CMK (cell line): ENCODE measurements at regions not wholly inside any gene's neighbourhood (a gene's known extent, or its start where the extent isn't known, plus 50 kb on each side); places are given as distances from the start of the nearest gene placed in this dataset.

ENCODE experiments used
- DNase-seq: peaks from one replicate; pipeline ENCODE4 v3.0.0-alpha.2; 2010; ENCODE audit warnings: low read depth

DNA sequence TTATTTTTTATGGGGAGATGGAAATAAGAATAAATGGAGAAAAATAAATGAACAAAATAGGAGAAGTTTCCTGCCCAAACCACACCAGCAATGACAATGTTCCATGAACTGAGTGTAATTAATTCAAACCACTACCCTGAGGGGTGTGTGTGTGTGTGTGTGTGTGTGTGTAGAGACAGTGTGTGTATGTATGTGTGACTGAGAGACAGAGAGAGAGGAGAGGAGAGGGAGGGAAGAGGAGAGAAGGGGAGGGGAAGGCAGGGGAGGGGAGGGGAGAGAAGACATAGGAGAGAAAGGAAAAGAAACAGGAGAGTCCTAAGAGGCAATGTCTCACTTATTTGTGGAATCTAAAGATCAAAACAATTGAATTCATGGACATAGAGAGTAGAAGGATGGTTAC is 65.0 kb upstream of the POU2AF1 start:
- DNase-seq = no peak

GRCh38 chr11:111443640-111444039 is 64.6 kb upstream of the POU2AF1 start:
- DNase-seq = no peak

- no peak for DNase-seq
Measured at GRCh38 chr11:111443032-111443431, 64.0 kb upstream of the POU2AF1 start.

DNA sequence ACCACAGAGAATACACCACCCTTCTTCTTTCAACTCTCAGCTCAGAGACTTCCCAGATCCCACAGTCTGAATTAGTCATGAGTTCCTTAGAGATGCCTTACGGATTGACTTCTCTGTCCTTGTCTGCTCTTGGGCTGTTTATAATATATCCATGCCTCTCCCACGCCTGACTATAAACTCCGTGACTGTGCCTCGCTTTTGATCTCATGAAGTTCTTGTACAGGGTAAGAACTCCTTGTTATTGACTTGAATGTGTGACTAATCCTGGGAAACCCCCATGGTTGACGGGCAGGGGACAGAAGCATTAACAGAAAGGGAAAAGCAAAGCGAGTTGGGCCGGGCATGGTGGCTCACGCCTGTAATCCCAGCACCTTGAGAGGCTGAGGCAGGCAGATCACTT is 62.4 kb upstream of the POU2AF1 start:
- no peak for DNase-seq

DNA sequence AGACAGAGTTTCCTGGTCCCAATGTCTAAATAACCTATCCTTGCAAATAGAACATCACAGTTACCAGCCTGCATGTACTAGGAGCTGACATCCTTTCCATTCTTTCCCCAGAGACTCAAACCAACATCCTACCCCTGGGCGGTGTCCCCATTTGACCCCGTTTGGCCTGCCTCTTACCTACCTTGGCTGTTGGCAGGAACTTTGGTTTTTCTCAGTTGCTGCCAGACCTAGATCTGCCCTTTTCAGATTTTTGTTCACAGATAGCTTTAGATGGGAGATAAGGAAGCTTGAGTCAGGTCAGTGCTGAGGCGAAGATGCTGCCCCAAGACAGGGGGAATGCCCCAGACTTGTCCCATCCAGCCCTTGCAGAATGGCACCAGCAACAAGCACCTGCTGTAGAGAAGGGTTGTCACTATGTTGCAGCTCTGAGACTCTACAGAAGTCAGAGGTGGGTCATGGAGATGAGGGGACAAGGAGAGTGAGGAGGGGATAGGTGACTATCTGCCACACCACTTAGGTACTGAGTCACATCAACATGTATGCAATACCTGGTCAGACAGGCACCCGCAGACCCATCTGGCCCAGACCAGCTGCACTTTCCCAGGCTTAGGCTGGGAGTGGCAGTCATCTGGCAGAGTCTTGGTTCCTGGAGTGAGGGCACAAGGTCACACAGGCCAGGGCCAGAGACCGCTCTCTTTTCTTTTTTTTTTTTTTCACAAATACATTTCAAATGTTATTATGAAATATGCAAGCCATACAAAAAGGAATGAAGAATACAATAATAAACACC is 61.5 kb upstream of the POU2AF1 start:
- DNase-seq = no peak

DNA sequence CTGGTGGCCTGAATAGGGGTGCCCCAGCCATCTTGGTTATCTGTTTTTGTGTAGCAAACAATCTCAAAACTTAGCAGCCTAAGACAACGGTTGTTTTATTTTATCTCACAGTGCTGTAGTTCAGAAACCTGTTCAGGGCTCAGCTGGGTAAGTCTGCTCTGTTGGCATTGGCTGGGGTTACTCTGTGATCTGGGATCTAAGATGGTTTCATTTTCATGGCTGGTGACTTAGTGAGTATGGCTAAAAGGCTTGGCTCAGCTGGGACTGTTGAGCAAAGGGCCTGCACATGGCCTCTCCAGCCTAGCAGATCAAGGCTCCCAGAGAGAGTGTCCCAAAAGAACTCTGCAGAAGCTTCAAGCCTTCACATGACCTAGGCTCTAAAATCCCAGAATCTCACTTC is 60.8 kb upstream of the POU2AF1 start:
- no peak for DNase-seq

DNA sequence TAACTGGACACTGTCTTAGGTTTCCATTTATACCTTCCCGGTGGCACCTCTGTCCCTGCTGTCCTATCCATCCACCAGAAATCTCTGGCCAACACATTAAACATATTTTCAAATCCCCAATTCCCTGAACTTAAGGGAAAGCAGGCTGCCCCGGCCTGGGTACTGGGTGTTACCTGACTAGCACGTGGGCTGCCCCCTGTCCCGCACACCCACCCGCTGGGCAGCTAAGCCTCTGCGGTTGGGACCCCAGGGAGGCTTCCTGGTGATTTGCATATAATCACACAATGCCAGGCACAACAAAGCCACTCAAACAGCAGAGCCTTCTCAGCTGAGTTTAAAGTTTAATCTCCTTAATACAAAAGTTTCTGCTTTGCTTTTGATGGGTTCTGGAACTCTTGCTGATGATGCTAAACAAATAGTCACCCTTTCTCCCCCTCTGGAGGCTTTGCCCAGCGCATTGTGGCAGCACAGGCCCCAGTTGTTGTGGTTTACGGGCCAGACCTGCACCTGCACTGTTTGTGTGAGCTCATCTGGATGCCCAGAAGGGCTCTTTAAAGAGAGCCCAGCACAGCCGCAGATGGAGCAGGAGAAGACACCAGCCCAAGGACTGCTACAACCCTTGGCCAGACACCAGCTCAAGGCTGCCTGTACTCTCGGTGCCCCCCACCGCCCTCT is 59.9 kb upstream of the POU2AF1 start:
- no peak for DNase-seq

DNA sequence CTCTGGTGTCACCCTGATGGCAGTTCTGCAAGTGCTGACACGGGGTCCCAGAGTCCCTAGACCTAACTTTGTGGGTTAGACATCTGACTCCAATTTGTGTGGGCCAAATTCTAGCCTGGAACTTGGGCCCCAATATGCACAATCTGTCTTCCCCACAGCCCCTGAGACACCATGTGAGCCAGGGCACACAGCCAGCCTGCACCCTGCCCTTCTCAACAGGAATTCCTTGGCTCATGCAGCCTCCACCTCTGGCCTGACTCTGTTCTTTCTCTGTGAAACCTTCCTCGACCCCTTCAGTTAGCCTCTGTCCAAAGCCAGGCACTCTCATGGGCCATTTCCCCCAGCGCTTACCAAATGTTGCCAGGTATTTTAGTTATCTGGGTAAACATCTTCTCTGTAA is 59.1 kb upstream of the POU2AF1 start:
- DNase-seq = no peak

GRCh38 chr11:111435046-111435698 is 56.1 kb upstream of the POU2AF1 start:
- no peak for DNase-seq

DNA sequence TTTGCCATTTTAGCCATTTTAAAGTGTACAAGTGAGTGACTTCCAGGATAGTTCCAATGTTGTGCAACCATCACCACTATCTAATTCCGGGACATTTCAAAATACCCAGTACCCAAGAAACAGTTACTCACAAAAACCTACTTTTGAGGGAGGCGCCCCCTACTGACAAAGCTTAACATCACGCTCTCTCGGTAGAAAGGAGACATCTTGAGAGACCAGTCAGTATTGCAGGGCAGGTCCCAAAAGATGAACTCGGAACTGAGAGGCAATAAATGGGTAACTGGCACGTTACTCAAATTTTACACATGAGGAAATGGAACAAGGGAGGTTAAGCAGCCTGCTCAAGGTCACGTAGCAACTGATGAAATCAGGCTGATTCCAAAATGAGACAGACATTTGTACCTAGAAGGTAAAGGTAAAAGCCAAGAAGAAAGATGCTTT is 50.0 kb upstream of the POU2AF1 start:
- DNase-seq = peak; percentile 48
